Mesenteric fat pad (tissue), 1 donor: ENCODE measurements at regions not wholly inside any gene's neighbourhood (a gene's known extent, or its start where the extent isn't known, plus 50 kb on each side); places are given as distances from the start of the nearest gene placed in this dataset.
"Not testable (repeated sequence)": the region's sequence is repeated elsewhere in the genome, so short reads cannot be mapped to it uniquely, and the experiment has no call there.

Experiments
- DNase-seq: peaks from one replicate; pipeline ENCODE4 v3.0.0-alpha.2; 2020; ENCODE audit warnings: low spot score
- donor health status: DM: yes; HTN: yes; CAD: no.

DNA sequence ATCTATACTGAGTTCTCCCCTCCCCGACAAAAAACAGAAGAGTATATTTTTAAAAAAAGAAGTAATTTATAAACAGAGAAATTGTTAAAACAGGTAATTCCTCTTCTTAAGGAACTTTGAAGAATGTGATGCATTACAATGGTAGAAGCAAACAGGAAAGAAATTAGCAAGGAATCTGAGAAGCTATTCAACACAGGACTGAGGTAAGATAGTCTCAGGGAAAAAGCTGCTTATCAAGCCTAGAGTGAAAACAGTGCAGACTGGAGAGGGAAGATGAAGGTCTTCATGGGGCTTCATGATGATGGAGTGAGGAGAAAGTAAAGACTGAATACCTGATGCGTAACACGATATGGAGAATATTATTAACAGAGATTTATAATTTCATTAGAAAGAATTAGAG is 880.0 kb downstream of the SLC16A7 start:
- no peak for DNase-seq

DNA sequence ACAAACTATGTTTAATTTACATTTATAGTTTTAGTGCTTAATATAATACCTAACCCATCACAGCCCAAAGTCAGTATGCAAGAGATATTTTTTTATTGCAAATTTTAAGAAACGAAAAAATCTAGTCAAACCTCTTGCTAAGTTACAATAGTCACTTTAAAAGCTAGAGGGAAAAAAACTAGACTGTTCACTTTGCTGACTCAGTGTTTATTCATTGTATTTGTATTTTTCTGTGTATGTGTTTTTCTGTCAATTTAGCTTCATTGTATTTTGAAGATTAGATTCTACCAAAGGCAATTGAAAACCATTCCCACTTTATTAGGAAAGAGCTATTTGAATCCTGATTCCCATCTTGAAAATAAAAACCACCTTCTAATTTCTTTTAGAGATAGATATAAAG is 891.5 kb downstream of the SLC16A7 start:
- DNase-seq, result no peak

DNA sequence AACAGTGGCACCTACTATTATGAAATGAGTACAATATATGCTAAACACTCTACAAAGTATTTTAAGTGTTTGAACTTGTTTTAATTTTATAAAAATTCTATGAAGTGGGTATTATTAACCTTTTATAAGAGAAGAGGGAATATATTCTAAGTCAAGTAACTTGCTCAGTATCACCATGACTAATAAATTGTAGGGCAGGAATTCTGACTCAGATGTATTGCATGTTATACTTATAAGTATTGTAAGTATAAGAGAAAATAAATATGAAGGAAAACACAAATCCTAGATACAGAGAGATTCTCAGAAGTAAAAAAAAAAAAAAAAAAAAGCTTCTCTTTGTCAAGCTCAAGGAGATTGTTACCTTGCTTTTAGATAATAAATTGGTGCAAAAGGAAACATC is 893.2 kb downstream of the SLC16A7 start:
- DNase-seq, result no peak

DNA sequence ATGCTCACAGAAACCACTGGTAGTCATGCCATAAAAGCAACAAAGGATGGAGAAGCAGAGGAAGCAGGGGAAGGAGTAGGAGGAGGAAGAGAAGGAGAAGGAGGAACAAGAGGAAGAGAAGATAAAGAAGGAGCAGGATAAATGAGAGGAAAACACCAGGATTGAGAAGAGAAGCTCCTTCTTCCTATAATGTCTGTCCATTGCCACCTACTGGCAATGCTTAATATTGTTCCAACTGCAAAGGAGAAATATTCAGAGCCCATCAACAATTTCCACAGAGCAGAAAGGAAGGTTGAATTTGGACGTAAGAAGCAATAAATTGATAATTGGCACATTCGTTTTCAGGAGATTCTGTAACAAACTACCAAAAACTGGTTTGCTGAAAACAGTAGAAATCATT is 898.4 kb downstream of the SLC16A7 start:
- DNase-seq, result no peak

DNA sequence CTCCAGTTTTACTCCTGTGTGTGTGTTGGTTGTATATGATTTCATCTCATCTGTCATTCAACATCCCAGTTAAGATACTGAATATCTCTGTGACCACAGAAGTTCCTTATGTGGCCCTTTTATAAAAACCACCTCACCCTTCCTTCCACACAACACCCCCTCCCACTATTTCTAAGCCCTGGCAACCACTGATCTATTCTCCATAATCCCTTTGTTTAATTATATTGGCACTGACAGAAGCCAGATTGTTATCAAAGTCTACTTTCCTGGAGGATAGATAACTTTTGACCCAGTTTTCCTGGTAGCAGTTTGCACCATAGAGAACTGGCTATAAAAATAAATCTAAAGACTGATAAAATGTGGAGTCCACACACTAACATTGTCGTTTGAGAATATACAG is 902.8 kb downstream of the SLC16A7 start:
- no peak for DNase-seq

DNA sequence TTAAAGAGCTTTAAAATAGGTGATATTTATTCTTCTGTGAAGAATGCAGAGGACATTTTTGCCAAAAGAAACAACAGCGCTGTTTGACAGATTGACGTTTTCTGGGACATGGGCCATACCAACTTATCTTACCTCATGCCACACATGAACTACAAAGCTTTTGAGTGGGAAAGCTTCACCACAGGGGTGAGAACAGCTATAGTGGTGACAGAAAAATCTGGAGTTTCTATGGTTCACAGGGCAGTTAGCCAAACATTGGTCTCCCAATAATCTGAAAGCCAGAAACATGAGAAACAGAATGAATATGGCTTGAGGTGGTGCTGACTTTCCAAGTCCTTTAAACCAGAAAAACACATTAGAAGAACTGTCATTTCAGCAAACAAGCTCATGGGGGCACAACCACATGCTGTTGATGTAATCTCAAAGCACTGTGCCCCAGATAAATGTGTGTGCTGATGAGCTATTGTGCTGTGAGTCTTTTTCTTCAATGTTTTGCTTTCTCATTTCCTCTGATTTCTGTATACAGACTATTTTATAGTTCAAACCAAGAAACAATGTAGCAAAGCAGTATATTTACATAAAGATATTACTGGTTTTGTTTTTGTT is 905.4 kb downstream of the SLC16A7 start:
- no peak for DNase-seq

DNA sequence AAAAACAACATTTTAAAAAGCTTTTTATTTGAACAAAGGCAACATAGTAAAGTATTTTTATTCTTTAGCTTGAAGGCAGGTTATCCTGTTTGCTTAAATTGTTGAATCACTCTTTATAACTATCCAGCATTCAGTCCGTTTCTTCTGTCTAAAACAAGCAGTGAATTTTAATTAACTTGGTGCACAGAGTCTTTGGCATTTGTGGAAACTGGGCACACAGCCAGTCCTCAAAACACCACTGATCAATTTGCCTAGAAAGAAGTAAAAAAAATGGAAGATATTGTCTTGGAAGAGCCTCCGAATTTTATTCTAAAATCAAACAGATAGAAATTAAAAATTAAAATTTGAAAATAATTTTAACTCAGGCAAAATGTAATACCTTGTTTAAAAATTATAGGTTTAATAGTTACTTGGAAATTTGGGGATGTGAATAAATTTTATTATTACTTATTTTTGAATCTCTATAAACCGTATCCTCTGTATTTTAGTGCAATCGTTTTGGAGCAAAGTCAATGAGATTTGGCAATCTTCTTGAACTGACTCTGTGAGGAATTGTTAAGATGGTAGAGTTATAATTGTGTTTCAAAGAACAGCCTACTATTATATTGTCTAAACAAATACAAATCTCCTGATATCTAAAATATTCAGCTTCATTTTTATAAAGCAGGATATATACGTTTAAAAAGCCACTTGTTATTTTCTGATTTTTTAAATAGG is 927.0 kb downstream of the SLC16A7 start:
- no peak for DNase-seq

DNA sequence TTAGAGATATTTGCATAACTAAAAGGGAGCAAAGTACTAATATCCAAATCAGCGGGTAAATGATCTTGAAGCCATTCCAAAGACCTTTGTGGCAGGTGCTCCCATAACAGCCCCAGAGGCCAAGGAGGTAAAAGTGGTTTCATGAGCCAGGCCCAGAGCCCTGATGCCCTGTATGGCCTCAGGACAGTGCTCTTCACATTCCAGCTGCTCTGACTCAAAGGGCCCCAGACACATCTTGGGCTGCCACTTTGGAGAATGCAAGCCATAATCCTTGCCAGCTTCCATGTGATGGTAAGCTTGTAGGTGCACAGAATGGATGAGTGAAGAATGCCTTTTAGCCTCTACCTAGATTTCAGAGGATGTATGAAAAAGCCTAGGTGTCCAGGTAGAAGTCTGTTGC is 933.4 kb downstream of the SLC16A7 start:
- DNase-seq, result no peak

DNA sequence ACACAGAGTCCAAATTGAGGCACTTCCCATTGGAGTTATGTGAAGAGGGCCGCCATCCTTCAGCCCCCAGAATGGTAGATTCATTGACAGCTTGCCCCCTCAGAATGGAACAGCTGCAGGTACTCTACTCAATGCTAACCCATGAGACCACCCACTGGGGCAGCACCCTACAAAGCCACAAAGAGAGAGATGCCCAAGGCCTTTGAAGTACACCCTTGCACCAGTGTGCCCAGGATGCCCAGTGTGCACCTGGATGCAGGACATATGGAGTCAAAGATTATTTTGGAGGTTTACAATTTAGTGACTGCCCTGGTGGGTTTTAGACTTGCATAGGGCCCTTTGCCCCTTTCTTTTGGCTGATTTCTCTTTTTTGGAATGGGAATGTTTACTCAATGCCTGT is 933.9 kb downstream of the SLC16A7 start:
- DNase-seq, result no peak

DNA sequence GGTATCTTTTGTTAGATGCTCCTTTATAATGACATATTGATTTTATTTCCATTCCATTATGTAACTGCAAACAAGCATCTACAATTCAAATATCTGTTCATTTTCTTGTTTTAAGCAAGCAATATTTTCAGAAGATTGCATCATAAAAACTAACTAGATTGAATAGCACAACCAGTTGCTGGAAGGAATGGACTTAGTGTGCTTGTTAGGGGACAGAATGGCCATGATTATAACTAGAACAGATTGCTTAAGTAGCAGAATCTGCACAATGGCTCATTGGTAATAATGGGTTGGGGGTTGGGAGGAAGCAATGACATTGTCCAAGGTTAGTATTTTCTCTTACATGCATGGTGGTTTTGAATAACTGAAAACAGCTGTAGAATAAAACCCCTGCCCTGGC is 939.5 kb downstream of the SLC16A7 start:
- DNase-seq, result no peak

DNA sequence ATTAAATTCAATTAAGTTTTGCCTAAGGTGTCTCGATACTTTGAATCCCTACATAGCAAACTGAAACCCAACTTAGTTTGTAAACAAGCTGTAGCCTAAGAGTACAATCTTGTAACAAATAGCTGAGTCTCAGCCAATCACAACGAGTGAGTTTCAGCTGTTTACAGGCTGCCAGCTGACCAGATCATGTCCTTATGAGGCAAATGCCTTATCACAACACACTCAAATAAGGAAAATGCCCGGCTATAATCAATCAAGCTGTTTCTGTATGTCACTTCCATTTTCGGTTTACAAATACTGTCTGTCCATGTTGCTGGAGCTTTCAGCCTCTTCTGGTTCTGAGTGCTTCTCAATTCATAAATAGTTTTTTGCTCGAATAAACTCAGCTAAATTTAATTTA is 943.8 kb downstream of the SLC16A7 start:
- DNase-seq, result no peak

DNA sequence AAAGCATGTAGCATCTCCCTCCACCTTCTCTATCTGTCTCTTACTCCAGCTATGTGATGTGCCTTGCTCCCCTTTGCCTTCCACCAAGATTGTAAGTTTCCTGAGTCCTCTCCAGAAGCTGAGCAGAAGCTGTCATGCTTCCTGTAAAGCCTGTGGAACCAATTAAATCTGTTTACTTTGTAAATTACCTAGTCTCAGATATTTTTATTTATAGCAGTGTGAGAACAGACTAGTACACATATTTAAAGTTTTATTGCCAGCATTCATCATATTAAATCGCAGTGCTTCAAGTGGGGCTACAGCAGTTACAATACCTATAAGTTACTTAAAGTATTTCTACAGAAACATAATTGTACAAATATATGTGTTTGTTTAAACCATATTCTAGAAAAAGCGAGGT is 973.1 kb downstream of the SLC16A7 start:
- DNase-seq, result no peak

DNA sequence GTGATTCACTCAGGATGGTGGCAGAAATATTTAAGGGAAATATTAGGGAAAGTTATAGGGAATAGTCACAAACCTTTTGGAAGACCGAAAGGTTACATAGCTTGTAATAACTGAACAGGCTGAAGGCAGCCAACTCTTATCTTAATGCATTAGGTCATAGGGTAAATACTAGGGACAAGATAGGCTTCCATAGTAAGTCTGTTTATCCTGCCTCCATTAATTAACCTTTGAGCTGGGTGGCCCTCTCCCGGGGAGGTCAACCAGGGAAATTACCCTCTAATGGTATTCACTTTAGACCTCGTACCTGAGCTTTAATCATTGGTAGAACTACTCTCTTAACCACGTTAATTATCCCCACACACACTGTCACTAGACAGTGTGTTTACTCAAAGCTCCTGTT is 981.8 kb downstream of the SLC16A7 start:
- DNase-seq, result no peak

DNA sequence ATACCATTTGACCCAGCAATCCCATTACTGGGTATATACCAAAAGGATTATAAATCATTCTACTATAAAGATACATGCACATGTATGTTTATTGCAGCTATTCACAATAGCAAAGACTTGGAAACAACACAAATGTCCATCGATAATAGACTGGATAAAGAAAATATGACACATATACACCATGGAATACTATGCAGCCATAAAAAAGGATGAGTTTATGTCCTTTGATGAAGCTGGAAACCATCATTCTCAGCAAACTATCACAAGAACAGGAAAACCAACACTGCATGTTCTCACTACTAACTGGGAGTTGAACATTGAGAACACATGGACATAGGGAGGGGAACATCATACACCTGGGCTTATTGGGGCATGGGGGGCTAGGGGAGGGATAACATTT is 991.8 kb downstream of the SLC16A7 start:
- DNase-seq, result not testable (repeated sequence)

DNA sequence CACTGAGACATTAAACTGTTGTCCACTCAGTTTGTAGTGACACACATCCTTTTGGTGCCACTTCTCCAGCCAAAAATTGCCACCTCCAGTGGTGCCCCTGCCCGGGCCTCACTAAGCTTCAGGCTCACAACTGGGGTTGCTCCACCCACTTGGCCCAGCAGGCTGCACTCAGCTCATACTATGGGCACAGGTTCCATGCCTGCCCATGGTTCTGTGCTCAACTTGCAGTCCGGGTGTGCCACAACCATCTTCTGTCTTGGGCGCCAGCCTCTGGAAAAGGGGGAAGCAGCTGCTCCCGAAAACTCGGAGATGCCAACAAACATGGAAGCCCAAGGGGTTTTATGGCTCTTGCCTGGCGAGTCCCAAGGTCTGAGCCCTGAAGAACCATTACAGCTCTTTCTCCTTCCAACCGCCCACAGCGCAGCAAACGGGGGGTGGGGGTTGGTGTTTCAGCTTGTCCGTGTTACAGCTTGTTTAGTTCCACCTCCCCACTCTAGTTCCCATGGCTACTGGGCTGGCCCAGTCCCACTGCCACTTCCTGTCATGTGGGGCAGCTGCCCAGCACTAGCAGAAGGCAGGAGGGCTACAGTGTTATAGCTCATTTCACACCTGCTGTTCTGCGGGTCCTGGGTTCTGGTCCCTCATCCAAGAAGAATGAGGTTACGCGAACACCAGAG is 998.3 kb downstream of the SLC16A7 start:
- no peak for DNase-seq

DNA sequence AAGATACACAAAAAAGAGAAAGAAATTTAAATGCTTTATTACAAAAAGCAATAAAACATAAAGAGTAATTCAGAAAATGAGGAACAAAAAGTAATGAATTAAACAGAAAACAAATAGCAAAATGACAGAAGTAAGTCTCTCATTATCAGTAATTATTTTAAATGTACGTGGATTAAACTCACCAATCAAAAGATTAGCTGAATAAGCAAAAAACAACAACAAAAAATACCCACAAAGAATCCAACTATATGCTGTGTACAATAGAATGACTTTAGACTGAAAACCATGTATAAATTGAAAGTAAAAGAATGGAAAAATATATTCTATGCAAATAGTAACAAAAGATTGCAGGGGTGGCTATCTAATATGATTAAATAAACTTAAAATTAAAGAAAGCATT is 1006.8 kb downstream of the SLC16A7 start:
- no peak for DNase-seq

DNA sequence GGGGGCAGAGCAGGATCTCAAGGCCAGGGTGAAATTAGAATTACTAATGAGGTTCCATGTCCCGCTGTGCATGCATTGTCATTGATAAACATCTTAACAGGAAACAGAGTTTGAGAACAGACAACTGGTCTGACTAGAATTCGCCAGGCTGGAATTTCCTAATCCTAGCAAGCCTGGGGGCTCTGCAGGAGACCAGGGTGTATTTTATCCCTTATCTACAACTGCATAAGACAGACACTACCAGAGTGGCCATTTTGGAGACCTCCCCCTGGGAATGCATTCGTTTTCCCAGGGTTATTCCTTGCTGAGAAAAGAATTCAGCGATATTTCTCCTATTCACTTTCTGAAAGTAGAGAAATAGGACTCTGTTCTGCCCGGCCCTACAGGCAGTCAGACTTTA is 1007.6 kb downstream of the SLC16A7 start:
- DNase-seq, result not testable (repeated sequence)

DNA sequence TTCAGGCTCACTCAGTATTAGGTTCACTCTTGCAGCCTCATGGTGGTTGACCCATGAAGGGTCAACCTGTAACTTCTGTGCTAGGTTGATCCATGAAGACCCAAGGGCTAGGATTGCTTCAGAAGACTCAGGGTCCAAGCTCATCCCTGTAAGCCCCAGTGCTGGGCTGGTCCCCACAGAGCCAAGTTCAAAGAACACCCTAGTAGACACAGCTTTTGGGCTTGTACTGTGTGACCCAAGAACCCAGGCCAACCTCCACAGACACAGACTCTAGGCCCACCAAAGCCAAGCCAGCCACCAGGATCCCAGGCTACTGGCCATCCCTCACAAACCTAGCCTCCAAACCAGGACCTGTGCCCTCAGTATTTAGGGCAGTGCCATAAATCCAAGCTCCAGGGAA is 1020.6 kb downstream of the SLC16A7 start:
- no peak for DNase-seq

DNA sequence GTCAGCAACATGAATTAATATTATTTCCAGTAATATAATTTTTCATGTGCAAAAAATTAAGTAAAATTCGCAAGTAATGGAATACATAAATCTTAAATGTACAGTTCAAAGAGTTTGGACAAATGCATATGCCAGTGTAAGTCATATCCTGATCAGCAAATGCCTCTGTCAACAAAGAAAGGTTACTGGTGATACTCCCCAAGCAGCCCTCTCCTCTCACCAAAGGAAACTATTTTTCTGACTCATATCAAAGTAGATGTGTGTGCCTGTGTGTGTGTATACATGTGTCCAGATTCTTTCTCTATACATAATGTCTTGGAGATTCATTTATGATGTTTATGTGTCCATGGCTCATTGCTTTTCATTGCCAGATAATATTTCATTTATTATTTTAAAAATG is 1035.0 kb downstream of the SLC16A7 start:
- DNase-seq, result no peak

DNA sequence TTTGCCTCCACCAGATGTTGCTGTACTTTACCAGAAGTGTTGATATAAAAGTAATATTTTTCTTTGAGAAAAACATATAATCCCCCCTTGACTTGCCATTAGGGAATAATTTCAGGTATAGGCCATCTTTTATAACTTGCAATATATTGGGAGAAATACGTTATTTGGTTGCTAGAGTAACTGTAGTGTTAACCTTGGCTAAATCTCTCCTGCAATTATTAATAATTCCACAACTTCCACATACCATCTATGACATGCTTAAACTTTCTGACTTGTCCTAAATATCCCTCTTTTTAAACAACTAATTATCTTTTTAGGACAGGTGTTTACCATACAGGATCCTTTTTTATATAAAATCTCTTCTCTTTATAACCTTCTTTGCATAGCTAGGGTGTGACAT is 1048.2 kb downstream of the SLC16A7 start:
- no peak for DNase-seq

DNA sequence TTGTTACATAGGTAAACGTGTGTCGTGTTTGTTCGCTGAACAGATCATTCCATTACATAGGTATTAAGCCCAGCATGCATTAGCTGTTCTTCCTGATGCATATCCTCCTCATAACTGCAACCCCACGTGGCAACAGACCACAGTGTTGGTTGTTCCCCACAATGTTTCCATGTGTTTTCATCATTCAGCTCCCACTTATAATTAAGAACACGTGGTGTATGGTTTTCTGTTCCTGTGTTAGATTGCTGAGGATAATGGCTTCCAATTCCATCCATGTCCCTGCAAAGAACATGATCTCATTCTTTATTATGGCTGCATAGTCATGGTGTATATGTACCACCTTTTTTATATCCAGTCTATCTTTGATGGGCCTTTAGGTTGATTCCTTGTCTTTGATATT is 1071.1 kb downstream of the SLC16A7 start:
- no peak for DNase-seq

DNA sequence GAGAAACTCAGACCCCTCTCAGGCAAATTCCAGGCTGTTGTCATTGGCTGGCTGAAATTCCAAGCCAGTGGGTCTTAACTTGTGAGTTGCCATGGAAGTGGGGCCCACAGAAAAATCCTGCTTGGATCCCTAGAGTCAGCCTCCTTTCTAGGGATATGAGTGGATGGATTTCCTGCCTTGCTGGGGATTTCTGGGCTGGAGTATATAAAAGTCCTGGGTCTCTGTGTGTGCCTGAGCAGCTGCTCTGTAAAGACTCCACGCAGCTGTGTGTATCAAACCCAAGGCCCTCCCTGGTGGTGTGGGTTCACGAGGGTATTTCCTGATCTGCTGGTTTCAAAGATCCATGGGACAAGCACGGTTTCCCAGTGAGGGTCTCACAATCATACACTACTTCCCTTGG is 1077.1 kb downstream of the SLC16A7 start:
- DNase-seq, result no peak
